ENCODE measurements at regions not wholly inside any gene's neighbourhood (a gene's known extent, or its start where the extent isn't known, plus 50 kb on each side); places are given as distances from the start of the nearest gene placed in this dataset.

DNA sequence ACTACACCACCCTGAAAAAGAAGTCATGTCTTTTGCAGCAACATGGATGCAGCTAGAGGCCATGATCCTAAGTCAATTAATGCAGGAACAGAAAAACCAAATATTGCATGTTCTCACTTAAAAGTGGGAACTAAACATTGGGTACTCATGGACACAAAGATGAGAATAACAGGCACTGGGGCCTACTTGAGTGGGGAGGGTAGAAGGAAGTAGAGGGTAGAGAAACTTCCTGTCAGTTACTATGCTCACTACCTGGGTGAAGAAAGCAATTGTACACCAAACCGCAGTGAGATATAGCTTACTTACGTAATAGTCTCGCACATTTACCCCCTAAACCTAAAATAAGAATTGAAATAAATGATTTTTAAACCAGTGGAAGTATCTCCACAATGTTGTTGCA is 480.5 kb upstream of the ARRDC4 start:
- TF ChIP-seq ZNF384 (IDR thresholded peaks at IDR 0.05) = no peak
- TF ChIP-seq TARDBP (IDR thresholded peaks at IDR 0.05) = no peak
- no peak for TF ChIP-seq ELF4 (IDR thresholded peaks at IDR 0.05)
- no peak for TF ChIP-seq BHLHE40 (IDR thresholded peaks at IDR 0.05; ENCODE audit: borderline replicate concordance)

Measured in HEK293T (cell line).